ENCODE measurements at regions not wholly inside any gene's neighbourhood (a gene's known extent, or its start where the extent isn't known, plus 50 kb on each side); places are given as distances from the start of the nearest gene placed in this dataset.

DNA sequence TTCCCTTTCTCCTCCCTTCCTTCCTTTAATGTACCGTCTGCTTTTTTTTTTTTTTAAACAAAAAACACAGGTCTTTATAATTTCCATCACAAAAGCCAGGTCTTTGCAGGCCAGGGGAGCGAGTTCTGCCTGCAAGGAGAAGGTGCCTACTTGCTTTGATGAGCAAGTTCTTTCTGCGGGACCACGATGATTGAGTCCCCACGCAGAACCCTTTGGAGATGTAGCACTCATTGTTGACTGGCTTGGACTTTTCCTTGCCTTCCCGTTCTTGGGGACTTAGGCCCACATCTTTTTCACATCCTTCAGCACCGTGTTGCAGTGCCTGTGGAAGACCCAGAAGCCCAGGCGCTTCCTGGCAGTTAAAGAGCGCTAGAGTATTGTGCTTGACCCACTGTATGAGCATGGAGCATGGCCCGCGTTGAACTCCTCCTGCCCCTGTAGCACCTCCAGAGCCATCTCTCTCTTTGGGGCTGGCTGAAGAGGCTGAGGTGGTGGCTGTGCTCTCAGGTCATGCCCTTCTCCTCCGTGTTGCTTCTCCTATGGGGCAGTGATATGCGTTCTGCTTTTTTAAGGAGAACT lies 177.6 kb downstream of the EXOC5 start:
- no peak for DNase-seq (ENCODE audit: low spot score, unreplicated experiment)
- H3K4me1 Mint-ChIP-seq (ENCODE audit: low read depth): peaks cover 11% of the 10 kb centered on the region
- H3K36me3 Mint-ChIP-seq (ENCODE audit: insufficient read depth): no peaks in the 10 kb centered on the region
- H3K9me3 Mint-ChIP-seq (ENCODE audit: low read depth): peaks cover 8% of the 10 kb centered on the region
- no peak overlapping the region for H3K4me3 Mint-ChIP-seq (ENCODE audit: low read depth)
- no peak overlapping the region for H3K27ac Mint-ChIP-seq
- TF ChIP-seq, protein P1, sequence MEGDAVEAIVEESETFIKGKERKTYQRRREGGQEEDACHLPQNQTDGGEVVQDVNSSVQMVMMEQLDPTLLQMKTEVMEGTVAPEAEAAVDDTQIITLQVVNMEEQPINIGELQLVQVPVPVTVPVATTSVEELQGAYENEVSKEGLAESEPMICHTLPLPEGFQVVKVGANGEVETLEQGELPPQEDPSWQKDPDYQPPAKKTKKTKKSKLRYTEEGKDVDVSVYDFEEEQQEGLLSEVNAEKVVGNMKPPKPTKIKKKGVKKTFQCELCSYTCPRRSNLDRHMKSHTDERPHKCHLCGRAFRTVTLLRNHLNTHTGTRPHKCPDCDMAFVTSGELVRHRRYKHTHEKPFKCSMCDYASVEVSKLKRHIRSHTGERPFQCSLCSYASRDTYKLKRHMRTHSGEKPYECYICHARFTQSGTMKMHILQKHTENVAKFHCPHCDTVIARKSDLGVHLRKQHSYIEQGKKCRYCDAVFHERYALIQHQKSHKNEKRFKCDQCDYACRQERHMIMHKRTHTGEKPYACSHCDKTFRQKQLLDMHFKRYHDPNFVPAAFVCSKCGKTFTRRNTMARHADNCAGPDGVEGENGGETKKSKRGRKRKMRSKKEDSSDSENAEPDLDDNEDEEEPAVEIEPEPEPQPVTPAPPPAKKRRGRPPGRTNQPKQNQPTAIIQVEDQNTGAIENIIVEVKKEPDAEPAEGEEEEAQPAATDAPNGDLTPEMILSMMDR (IDR thresholded peaks at IDR 0.05; ENCODE audit: unreplicated experiment): no peak
- no peaks in the 10 kb centered on the region for H3K27me3 Mint-ChIP-seq

DNA sequence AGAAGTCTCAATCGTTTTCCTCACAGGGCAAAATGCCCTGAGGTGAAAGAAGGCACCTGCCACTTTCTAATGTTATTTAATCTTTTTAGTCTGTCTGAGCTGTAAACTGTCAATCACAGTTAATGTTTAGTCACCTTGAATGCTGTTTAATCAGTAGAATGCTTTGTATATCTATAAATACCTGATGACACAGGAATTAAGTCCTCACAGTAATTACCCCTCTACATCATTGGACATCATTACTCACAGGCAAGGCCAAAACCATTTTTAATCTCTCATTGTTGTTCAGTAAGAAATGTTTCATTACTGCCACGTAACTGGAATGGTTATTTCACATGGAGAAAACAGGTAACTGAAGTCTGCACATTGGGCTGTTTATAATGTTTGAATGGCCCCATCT lies 178.8 kb downstream of the EXOC5 start:
- Mint-ChIP-seq H3K27me3 (no peaks in the 10 kb centered on the region), H3K9me3 (ENCODE audit: low read depth) (peaks cover 5% of the 10 kb centered on the region), H3K4me3 (ENCODE audit: low read depth) (no peak overlapping the region), H3K4me1 (ENCODE audit: low read depth) (peaks cover 12% of the 10 kb centered on the region), H3K27ac (no peak overlapping the region), H3K36me3 (ENCODE audit: insufficient read depth) (no peaks in the 10 kb centered on the region)
- TF ChIP-seq, protein P1 (IDR thresholded peaks at IDR 0.05; ENCODE audit: unreplicated experiment): no peak
- DNase-seq (ENCODE audit: low spot score, unreplicated experiment): no peak

DNA sequence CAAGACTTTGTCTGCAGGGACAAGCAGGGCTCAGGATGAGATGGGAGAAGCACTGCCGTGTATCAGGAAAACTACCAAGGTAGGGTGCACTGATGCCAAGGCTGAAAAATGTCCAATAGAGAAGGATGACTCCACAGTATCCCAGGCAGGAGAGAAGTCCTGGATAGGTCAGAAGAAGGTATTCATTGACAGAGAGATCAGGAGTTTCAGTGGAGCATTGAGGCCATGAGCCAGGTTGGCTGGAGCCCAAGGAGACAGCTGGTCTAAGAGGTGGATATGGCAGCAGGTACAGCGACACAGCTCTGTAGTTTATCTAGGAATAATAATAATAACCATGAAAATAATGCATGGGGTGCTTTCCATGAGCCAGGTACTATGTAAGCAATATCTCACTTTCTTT lies 180.9 kb downstream of the EXOC5 start:
- Mint-ChIP-seq H3K27ac (no peak overlapping the region), H3K4me1 (ENCODE audit: low read depth) (peaks cover 12% of the 10 kb centered on the region), H3K4me3 (ENCODE audit: low read depth) (no peak overlapping the region), H3K36me3 (ENCODE audit: insufficient read depth) (no peaks in the 10 kb centered on the region), H3K9me3 (ENCODE audit: low read depth) (peaks cover 4% of the 10 kb centered on the region), H3K27me3 (peaks cover under 1% of the 10 kb centered on the region)
- TF ChIP-seq, protein P1 (IDR thresholded peaks at IDR 0.05; ENCODE audit: unreplicated experiment): no peak
- DNase-seq (ENCODE audit: low spot score, unreplicated experiment): no peak

DNA sequence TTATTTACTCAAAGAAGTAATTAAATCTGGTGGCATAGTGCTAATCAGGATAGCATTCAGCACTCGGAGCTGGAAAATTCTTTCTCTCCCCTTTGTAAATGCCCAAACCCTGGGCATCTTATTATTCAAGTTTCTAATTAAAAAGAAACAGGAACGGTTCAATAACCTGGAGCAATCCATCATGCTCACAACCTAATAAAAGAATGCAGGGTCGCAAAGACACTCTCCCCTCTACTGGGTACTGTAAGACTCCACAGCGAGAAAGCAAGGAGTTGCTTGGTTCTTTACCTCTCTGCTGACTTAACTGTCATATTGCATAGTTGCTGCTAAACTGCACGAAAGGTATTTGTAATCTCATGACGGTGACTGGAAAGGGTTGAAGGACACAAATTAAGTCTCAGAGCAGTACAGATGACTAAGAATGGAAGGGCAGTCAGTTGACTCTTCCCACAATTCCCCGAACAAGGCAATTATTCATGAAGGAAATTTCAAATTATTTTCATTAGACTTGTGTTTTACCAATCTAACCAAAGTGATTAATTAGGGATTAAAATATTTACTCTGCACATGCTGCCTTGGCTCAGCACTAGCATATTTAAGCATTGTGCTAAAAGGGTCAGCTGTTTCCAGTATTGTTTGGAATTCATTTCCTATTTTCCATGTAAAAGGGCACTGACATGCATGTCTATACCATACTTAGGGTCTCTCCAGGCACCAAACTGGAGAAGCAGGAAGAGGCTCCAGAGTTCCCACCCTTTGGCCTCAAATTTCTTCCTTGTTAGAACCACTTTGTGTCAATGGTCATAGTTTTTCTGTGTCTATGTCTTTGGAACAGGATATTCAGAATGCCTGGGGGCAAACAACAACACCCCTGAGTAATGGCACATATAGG lies 182.2 kb downstream of the EXOC5 start:
- TF ChIP-seq, protein P1 (IDR thresholded peaks at IDR 0.05; ENCODE audit: unreplicated experiment): no peak

DNA sequence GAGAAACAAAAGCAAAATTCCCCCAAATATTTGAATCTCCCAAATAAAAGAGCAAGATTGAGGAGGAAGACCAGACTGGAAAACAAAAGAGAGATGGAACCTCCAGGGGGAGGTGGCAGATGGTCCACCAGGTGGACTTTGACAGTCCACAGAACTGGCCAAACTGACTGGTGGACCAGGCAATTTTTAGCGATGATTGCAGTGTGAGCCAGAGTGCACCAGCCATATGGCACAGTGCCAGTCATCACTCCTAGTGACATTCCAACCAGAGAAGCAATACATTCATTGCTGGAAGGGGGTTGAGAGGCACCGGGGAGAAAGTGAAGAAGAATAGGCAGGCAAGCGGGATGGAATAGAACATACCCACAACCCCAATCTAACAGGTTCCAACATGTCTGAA lies 182.9 kb downstream of the EXOC5 start:
- Mint-ChIP-seq H3K27ac (no peak overlapping the region), H3K9me3 (ENCODE audit: low read depth) (peaks cover 4% of the 10 kb centered on the region), H3K4me3 (ENCODE audit: low read depth) (no peak overlapping the region), H3K4me1 (ENCODE audit: low read depth) (peaks cover 12% of the 10 kb centered on the region), H3K36me3 (ENCODE audit: insufficient read depth) (no peaks in the 10 kb centered on the region), H3K27me3 (peaks cover 7% of the 10 kb centered on the region)
- DNase-seq (ENCODE audit: low spot score, unreplicated experiment): no peak
- TF ChIP-seq, protein P1 (IDR thresholded peaks at IDR 0.05; ENCODE audit: unreplicated experiment): no peak

More for the DNA sequence above, 182.2 kb downstream of the EXOC5 start:
- DNase-seq (ENCODE audit: low spot score, unreplicated experiment): no peak
- Mint-ChIP-seq H3K4me3 (ENCODE audit: low read depth) (no peak overlapping the region), H3K27me3 (peaks cover 6% of the 10 kb centered on the region), H3K4me1 (ENCODE audit: low read depth) (peaks cover 12% of the 10 kb centered on the region), H3K27ac (no peak overlapping the region), H3K9me3 (ENCODE audit: low read depth) (peaks cover 4% of the 10 kb centered on the region), H3K36me3 (ENCODE audit: insufficient read depth) (no peaks in the 10 kb centered on the region)

Data from progenitor cell of endocrine pancreas (in vitro differentiated cells).